Vagina (tissue), 2 donors: ENCODE measurements at regions not wholly inside any gene's neighbourhood (a gene's known extent, or its start where the extent isn't known, plus 50 kb on each side); places are given as distances from the start of the nearest gene placed in this dataset.
"Not testable (repeated sequence)": the region's sequence is repeated elsewhere in the genome, so short reads cannot be mapped to it uniquely, and the experiment has no call there.

Experiments used
- DNase-seq, 2 donors: peaks; one replicate each; pipeline ENCODE4 v3.0.0-alpha.2; 2017; ENCODE audit errors: extremely low spot score in 2 of 2
- H3K27ac ChIP-seq: fragments of 200-600 bp; sonication (generic); one replicate; pipeline ENCODE4 v1.5.1; 2019
- H3K27me3 ChIP-seq: fragments of 200-600 bp; sonication (generic); one replicate; pipeline ENCODE4 v1.5.1; 2019
- H3K36me3 ChIP-seq, 2 donors: fragments of 200-600 bp; sonication (generic); one replicate each; pipeline ENCODE4 v1.5.1; 2017 to 2019
- H3K4me1 ChIP-seq: fragments of 200-600 bp; sonication (generic); one replicate; pipeline ENCODE4 v1.5.1; 2019
- H3K4me3 ChIP-seq, 2 donors: fragments of 200-600 bp; sonication (generic); 1 replicate in 1 of 2; 2 replicates in 1 of 2; pipeline ENCODE4 v1.5.1; 2016 to 2019
- H3K9me3 ChIP-seq: fragments of 200-600 bp; sonication (generic); one replicate; pipeline ENCODE4 v1.5.1; 2019
- CTCF ChIP-seq, 3 experiments: fragments of 450-650 bp in 2 of 3; fragments of 200-600 bp in 1 of 3; sonication (generic) in 1 of 3; IDR thresholded peaks; one replicate each; pipeline ENCODE4 v1.5.1; 2017 to 2019; ENCODE audit warnings: antibody characterized with exemption in 3 of 3, mild to moderate bottlenecking in 2 of 3, moderate library complexity in 2 of 3
- POLR2A ChIP-seq, 2 donors: fragments of 450-650 bp; IDR thresholded peaks; one replicate each; pipeline ENCODE4 v1.6.1; 2017; ENCODE audit warnings: antibody characterized with exemption in 2 of 2, mild to moderate bottlenecking in 2 of 2, moderate library complexity in 2 of 2
- POLR2AphosphoS5 ChIP-seq, 2 donors: sonication (generic); formaldehyde crosslinking; IDR thresholded peaks; one replicate each; pipeline ENCODE4 v1.9.0; 2017; ENCODE audit warnings: antibody characterized with exemption in 2 of 2, mild to moderate bottlenecking in 2 of 2, low read depth in 1 of 2; ENCODE audit not compliant: insufficient read depth in 1 of 2
- intact Hi-C: fragments of 100-400 bp; cut with DNase I; formaldehyde crosslinking; loops from one replicate; pipeline ENCODE4 v1.15.1; 2023

- Histone ChIP-seq H3K27me3 (no peaks in the 10 kb centered on the region), H3K4me1 (no peaks in the 10 kb centered on the region), H3K36me3 (no peaks in the 10 kb centered on the region), H3K4me3 (no peak overlapping the region), H3K27ac (no peak overlapping the region), H3K9me3 (no peaks in the 10 kb centered on the region)
- TF ChIP-seq POLR2AphosphoS5 (IDR thresholded peaks at IDR 0.05; ENCODE audit: insufficient read depth in 1 of 2, low read depth in 1 of 2) (no peak), CTCF (IDR thresholded peaks at IDR 0.05) (no peak)
- intact Hi-C loops, result no loop called here
- no peak for DNase-seq
Observed at GRCh38 chr2:61736953-61737352, 116.9 kb downstream of the FAM161A start.

GRCh38 chr2:61733563-61733962 lies 120.3 kb downstream of the FAM161A start:
- no peak for DNase-seq
- Histone ChIP-seq H3K4me1 (no peaks in the 10 kb centered on the region), H3K9me3 (no peaks in the 10 kb centered on the region), H3K36me3 (no peaks in the 10 kb centered on the region), H3K27ac (no peak overlapping the region), H3K27me3 (no peaks in the 10 kb centered on the region), H3K4me3 (no peak overlapping the region)
- TF ChIP-seq POLR2A (IDR thresholded peaks at IDR 0.05) (no peak), CTCF (IDR thresholded peaks at IDR 0.05) (no peak), POLR2AphosphoS5 (IDR thresholded peaks at IDR 0.05; ENCODE audit: insufficient read depth in 1 of 2, low read depth in 1 of 2) (no peak)
- intact Hi-C loops, result no loop called here

GRCh38 chr2:61732787-61733186 lies 121.1 kb downstream of the FAM161A start:
- H3K36me3 ChIP-seq, result no peaks in the 10 kb centered on the region
- H3K27ac ChIP-seq, result no peak overlapping the region
- H3K4me1 ChIP-seq, result no peaks in the 10 kb centered on the region
- H3K27me3 ChIP-seq, result no peaks in the 10 kb centered on the region
- no peak for TF ChIP-seq CTCF (IDR thresholded peaks at IDR 0.05)
- no peak for TF ChIP-seq POLR2AphosphoS5 (IDR thresholded peaks at IDR 0.05; ENCODE audit: insufficient read depth in 1 of 2, low read depth in 1 of 2)
- no peak for TF ChIP-seq POLR2A (IDR thresholded peaks at IDR 0.05)
- no peak overlapping the region for H3K4me3 ChIP-seq
- DNase-seq, result no peak
- no peaks in the 10 kb centered on the region for H3K9me3 ChIP-seq
- intact Hi-C loops, result no loop called here

- intact Hi-C loops, result no loop called here
- no peaks in the 10 kb centered on the region for H3K27me3 ChIP-seq
- no peak for DNase-seq
- no peaks in the 10 kb centered on the region for H3K9me3 ChIP-seq
- H3K4me3 ChIP-seq, result no peak overlapping the region
- H3K4me1 ChIP-seq, result no peaks in the 10 kb centered on the region
- TF ChIP-seq POLR2A (IDR thresholded peaks at IDR 0.05) (no peak), POLR2AphosphoS5 (IDR thresholded peaks at IDR 0.05; ENCODE audit: insufficient read depth in 1 of 2, low read depth in 1 of 2) (no peak), CTCF (IDR thresholded peaks at IDR 0.05) (no peak)
- no peaks in the 10 kb centered on the region for H3K36me3 ChIP-seq
- no peak overlapping the region for H3K27ac ChIP-seq
Observed at GRCh38 chr2:61727746-61728145, 126.1 kb downstream of the FAM161A start.

- no peak overlapping the region for H3K27ac ChIP-seq
Observed at GRCh38 chr2:61726456-61727209, 127.2 kb downstream of the FAM161A start.

GRCh38 chr2:61723364-61723763 lies 130.5 kb downstream of the FAM161A start:
- intact Hi-C loops, H3K4me1 ChIP-seq, H3K36me3 ChIP-seq, H3K4me3 ChIP-seq, H3K27me3 ChIP-seq, H3K9me3 ChIP-seq, H3K27ac ChIP-seq: not testable (repeated sequence)
- peak in 1 of 2 donors; percentile 52 for DNase-seq

More at GRCh38 chr2:61726456-61727209, 127.2 kb downstream of the FAM161A start:
- Histone ChIP-seq H3K27me3 (no peaks in the 10 kb centered on the region), H3K4me1 (no peaks in the 10 kb centered on the region), H3K36me3 (no peaks in the 10 kb centered on the region), H3K4me3 (no peak overlapping the region), H3K9me3 (no peaks in the 10 kb centered on the region)
- TF ChIP-seq CTCF (IDR thresholded peaks at IDR 0.05) (no peak), POLR2AphosphoS5 (IDR thresholded peaks at IDR 0.05; ENCODE audit: insufficient read depth in 1 of 2, low read depth in 1 of 2) (no peak), POLR2A (IDR thresholded peaks at IDR 0.05) (no peak)
- DNase-seq, result no peak
- intact Hi-C loops, result no loop called here
